Stimulated activated CD8-positive, alpha-beta memory T cell treated with anti-CD3 and anti-CD28 coated beads, Interleukin-7, amount 100 ng/mL, for 48 hours (primary cell): ENCODE measurements at regions not wholly inside any gene's neighbourhood (a gene's known extent, or its start where the extent isn't known, plus 50 kb on each side); places are given as distances from the start of the nearest gene placed in this dataset.
"Not testable (repeated sequence)": the region's sequence is repeated elsewhere in the genome, so short reads cannot be mapped to it uniquely, and the experiment has no call there.

Source experiments
- DNase-seq, 2 donors: peaks; one replicate each; pipeline ENCODE4 v3.0.0-alpha.2; 2020; ENCODE audit warnings: low read depth in 1 of 2; ENCODE audit errors: extremely low read depth in 1 of 2

DNA sequence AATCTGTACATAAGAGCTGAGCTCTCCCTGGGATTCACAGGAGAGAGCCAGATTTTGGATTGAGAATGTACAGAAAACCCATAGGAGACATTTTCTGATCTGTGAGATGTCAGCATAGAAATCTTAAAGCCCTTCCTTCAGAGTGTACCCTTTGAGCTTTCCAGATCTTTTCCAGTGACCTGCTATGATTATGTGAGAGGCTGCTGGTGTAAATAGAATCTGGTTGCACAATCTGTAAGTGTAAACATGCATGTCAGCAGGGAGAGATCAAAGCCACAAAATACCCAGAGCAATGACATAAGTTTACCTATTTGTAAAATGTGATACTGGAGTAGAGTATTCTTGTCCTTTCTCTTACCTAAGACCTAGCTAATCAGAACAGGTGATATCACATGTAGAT lies 471.9 kb downstream of the FOXD4L5 start:
- not testable (repeated sequence) for DNase-seq

DNA sequence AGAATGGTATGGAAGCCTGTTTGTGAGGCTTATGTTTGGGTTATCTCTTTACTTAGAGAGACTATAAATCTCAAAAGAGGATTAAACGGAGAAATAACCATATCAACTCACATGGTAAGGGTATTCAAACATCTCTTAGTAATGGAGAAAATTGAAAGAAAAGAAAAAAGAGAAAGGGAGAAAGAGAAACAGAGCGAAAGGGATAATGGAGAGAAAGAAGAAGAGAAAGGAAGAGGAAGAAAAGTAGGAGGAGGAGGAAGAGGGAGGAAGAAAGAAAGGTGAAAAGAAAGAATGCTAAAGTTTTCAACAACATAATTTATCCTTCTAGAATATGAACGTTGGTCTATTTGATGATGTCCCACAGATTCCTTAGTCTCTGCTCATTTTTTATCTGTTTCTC lies 506.3 kb downstream of the FOXD4L5 start:
- not testable (repeated sequence) for DNase-seq

DNA sequence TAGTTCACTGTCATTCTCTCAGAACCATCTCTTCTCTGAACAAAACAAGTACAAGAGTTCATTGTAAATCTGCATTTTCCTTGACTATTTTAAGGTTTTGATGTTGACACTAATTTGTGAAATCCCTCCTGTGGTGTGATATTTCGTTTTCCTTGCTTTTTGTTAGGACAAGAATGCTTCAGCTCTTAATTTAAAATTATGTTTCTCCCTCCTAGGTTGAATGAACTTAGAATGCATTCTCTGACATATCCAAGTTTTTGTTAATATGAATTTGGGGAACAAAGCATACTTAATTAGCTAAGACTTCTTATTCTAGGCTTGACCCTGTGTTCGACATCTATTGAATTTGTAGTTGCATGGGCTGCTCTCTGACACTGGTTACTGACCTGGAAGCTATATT lies 508.7 kb downstream of the FOXD4L5 start:
- not testable (repeated sequence) for DNase-seq

DNA sequence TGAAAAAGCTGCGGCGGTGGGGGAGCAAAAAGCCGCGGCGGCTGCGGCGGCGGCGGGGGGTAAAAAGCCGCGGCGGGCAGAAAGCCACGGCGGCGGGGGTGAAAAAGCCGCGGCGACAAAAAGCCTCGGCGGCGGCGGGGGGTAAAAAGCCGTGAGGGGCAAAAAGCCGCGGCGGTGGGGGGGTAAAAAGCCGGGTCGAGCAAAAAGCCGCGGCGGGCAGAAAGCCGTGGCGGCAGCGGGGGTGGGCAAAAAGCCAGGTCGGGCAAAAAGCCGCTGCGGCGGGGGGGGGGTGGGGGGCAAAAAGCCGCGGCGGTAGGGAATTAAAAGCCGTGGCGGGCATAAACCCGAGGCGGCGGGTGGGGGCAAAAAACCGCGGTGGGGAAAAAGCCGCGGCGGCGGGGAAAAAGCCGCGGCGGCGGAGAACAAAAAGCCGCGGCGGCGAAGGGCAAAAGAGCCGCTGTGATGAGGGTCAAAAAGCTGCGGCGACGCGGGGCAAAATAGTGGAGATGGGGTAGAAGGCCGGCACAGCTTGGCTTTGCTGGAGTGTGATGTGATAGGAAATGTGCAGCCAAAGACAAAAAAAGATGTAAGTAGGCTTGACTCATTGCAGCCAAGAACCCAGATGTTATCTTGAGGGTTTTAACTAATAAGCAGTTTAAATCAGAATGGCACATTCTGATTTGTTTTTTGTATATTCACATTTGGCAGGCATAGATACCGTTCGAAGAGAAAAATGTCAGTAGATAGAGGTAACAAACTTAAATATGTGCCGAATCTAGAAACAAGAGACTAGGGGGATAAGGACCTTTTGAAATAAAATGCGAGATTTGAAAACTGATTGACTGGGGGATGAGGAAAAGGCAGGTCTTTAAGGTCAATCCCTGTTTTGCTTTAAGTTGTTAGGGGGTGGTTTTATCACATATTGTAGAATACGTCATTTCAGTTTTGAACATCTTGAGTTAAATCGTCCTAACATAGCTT lies 509.9 kb downstream of the FOXD4L5 start:
- not testable (repeated sequence) for DNase-seq

DNA sequence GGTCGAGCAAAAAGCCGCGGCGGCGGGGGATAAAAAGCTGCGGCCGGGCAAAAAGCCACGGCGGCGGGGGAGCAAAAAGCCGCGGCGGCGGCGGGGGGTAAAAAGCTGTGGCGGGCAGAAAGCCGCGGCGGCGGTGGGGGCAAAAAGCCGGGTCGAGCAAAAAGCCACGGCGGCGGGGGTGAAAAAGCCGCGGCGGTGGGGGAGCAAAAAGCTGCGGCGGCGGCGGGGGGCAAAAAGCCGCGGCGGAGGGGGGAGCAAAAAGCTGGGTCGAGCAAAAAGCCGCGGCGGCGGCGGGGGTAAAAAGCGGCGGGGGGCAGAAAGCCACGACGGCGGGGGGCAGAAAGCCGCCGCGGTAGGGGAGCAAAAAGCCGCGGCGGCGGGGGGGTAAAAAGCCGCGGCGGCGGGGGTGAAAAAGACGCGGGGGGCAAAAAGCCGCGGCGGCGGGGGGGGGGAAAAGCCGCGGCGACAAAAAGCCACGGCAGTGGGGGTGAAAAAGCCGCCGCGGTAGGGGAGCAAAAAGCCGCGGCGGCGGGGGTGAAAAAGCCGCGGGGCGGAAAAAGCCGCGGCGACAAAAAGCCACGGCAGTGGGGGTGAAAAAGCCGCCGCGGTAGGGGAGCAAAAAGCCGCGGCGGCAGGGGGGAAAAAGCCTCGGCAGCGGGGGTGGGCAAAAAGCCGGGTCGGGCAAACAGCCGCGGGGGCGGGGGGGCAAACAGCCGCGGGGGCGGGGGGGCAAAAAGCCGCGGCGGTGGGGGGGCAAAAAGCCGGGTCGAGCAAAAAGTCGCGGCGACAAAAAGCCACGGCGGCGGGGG lies 510.8 kb downstream of the FOXD4L5 start:
- DNase-seq = peak in 1 of 2 donors; percentile 2

DNA sequence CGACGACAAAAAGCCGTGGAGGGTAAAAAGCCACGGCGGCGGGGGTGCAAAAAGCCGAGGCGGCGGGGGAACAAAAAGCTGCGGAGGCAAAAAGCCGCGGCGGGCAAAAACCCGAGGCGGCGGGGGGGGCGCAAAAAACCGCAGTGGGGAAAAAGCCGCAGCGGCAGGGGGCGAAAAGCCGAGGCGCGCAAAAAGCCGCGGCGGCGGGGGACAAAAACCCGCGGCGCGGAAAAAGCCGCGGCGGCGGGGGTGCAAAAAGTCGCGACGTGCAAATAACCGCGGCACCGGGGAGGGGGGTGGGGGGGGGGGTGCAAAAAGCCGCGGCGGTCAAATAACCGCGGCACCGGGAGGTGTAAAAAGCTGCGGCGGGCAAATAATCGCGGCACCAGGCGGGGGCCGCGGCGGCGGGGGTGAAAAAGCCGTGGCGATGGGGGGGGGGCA lies 511.5 kb downstream of the FOXD4L5 start:
- no peak for DNase-seq

DNA sequence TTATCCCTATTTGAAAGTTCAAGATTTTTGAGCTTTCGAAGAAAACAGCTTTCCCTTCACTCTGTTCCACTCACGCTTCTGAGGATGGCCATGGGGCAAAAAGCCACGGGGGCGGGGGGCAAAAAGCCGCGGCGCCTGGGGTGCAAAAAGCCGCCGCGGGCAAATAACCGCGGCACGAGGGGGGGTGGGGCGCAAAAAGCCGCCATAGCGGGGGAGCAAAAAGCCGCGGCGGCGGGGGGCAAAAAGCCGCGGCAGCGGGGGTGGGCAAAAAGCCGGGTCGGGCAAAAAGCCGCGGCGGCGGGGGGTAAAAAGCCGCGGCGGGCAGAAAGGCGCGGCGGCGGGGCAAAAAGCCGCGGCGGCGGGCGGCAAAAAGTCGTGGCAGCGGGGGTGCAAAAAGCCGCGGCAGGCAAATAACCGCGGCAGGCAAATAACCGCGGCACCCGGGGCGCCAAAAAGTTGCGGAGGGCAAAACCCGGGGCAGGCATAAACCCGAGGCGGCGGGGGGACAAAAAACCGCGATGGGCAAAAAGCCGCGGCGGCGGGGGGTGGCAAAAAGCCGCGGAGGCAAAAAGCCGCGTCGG lies 512.2 kb downstream of the FOXD4L5 start:
- not testable (repeated sequence) for DNase-seq

DNA sequence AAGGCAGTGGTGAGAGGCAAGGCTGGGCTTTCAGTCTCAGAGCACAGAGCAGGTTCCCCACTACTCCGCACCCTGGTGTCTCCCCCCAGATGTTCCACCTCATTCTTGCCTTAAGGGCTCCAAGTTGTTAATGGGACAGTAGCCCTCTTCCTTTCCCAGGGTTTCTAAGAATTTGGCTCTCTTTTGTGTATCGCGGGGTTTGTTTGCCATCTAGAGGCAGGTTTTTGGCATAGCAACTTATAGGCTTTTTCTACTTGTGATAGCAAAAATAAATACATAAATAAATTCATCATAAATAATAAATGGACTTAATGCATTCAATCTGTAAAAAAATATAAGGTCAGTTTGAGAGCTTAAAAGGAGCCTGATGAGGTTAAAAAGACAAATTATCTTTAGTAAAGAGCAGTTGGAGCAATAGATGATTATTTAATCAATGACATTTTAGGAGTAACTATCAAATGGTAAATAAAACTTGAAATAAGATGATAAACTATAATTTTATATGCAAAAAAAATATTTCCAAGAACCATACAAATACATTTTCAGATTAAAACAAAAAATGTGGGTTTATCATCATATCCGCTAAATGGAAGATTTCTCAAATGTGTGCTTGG lies 512.8 kb downstream of the FOXD4L5 start:
- not testable (repeated sequence) for DNase-seq
